NAMALWA (cell line): ENCODE measurements at regions not wholly inside any gene's neighbourhood (a gene's known extent, or its start where the extent isn't known, plus 50 kb on each side); places are given as distances from the start of the nearest gene placed in this dataset.

Experiments used
- DNase-seq: peaks from one replicate; pipeline ENCODE4 v3.0.0-alpha.2; 2015; ENCODE audit warnings: low spot score

- no peak for DNase-seq
Measured at GRCh38 chr2:136404176-136404575, 286.2 kb upstream of the CXCR4 start.

- DNase-seq: no peak
Measured at GRCh38 chr2:136402281-136402680, 284.3 kb upstream of the CXCR4 start.

DNA sequence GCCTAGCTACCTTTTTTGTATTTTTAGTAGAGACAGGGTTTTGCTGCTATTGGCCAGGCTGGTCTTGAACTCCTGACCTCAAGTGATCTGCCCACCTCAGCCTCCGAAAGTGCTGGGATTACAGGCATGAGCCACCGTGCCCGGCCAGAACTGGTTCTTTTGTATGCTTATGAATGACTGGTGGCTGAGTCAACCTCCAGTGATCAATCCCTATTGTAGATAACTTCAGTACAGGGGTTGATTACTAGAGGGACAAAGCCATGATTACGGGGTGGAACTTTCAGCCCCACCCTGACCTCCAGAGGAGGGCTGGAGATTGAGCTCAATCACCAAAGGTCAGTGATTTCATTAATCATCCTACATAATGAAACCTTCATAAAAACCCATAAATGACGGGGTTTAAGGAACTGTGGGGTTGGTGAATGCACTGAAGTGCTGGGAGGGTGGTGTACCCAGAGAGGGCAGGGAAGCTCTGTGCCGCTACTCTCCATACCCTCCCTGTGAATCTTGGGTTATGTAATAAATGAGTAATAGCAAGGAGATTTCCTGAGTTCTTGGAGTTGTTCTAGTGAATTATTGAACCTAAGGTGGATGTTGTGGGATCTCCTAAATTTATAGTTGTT, 281.8 kb upstream of the CXCR4 start:
- no peak for DNase-seq

GRCh38 chr2:136395582-136395981, 277.6 kb upstream of the CXCR4 start:
- no peak for DNase-seq

- DNase-seq: no peak
Measured at GRCh38 chr2:136394136-136395060, 276.4 kb upstream of the CXCR4 start.

GRCh38 chr2:136393514-136393913, 275.6 kb upstream of the CXCR4 start:
- no peak for DNase-seq

- DNase-seq: no peak
Measured at GRCh38 chr2:136392897-136393505, 275.1 kb upstream of the CXCR4 start.

- DNase-seq: peak; percentile 52
Measured at GRCh38 chr2:136389809-136390208, 271.9 kb upstream of the CXCR4 start.

DNA sequence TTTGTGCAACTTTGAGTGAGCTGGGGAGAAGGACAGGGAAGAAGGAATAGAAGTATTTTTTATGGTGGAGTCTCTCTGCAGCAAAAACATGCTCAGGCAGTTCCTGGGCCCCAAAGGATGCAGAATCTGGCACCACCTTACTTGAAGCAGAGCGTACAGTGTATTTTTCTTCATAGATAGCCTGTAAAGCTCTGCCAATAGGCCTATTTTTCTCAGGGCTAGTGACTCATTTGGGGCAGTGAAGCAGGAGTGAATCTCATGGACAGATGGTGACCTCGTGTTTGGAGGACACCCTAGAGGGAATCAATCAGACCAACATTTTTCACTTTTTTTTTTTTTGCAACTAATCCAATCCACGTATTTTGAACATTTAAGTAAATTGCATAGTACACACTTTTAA, 268.1 kb upstream of the CXCR4 start:
- no peak for DNase-seq

GRCh38 chr2:136384531-136385303, 266.8 kb upstream of the CXCR4 start:
- peak; percentile 88 for DNase-seq

- peak; percentile 67 for DNase-seq
Measured at GRCh38 chr2:136383167-136383566, 265.2 kb upstream of the CXCR4 start.

DNA sequence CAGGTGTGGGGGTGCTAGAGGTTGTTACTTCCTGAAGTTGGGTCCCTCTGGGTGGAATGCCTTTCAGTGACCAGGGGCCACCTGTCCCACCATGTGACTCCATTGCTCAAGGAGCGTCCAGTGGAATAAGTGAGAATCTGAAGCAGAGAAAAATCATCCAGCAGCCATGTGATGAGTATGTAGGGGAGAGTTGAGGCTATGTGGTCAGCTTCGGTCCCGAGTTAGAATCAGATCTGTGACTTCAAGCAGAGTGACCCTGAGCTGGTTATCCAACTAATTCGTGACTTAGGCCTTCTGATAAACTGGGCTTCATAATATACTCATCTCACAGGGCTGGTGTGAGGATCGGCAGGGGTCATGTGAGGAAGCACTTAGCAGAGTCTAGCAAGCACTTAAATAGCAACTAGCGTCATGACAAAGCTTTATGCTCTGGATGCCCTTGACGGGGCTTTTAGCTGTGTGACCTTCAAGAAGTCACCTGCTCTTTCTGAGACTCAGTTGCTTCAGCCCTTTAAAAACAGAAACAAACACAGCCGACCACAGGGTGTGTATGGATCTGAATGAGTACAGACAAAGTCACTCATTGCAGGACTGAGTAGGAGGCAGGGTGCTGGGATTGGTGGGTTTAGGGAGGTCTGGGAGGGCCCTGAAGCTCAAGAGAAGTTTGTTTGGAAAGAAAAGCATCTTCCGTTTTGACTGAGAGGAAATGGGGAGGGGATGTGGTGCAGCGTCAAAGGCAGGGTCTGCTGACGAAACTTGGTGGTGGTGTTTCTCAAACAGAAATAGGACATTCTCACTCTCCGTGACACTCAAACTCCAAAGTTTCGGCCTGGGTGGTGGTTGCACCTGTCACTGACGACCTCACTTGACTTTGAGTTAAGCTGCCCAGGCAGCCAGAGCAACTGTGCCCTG, 264.0 kb upstream of the CXCR4 start:
- peak; percentile 88 for DNase-seq

DNA sequence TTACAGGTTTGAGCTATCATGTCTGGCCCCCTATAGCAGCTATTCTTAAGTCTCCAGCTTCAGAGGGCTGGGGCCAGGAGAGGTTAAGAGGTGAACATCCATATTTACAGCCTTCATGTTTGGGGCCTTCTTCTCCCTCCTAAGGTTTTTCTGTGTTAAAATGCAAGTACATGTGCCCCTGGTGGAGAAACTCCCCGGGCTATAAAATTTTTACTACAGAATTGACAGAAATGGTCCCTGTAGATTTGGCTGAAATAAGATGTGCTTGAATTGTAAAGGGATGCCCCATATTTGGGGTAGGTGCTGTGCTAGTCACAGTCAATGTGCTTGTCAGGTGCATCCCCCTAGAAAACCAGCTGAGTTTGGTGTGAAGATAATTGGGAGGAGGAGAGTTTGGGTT, 263.3 kb upstream of the CXCR4 start:
- peak; percentile 59 for DNase-seq

- peak; percentile 91 for DNase-seq
Measured at GRCh38 chr2:136378712-136379595, 261.0 kb upstream of the CXCR4 start.

GRCh38 chr2:136377423-136378382, 259.8 kb upstream of the CXCR4 start:
- peak; percentile 36 for DNase-seq

- peak; percentile 25 for DNase-seq
Measured at GRCh38 chr2:136376798-136377211, 258.9 kb upstream of the CXCR4 start.

DNA sequence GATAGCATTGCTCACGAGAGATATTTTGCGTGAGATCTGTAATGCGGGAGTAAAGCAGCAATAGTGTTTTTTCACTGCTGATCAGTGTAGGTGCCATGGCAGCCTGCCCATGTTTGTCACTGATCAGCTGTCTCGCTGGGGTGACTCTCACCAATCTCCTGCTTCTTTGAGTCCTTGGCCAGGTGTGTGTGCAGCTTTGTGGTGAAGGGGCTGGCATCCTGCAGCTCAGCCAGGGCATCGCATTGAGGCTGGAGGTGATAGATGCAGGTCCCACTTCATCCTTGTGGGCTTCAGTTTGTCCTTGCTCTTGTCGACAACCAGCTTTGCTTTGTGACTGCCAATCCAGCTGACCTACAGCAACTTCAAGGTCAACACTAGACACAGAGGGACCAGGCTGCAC, 258.3 kb upstream of the CXCR4 start:
- no peak for DNase-seq

DNA sequence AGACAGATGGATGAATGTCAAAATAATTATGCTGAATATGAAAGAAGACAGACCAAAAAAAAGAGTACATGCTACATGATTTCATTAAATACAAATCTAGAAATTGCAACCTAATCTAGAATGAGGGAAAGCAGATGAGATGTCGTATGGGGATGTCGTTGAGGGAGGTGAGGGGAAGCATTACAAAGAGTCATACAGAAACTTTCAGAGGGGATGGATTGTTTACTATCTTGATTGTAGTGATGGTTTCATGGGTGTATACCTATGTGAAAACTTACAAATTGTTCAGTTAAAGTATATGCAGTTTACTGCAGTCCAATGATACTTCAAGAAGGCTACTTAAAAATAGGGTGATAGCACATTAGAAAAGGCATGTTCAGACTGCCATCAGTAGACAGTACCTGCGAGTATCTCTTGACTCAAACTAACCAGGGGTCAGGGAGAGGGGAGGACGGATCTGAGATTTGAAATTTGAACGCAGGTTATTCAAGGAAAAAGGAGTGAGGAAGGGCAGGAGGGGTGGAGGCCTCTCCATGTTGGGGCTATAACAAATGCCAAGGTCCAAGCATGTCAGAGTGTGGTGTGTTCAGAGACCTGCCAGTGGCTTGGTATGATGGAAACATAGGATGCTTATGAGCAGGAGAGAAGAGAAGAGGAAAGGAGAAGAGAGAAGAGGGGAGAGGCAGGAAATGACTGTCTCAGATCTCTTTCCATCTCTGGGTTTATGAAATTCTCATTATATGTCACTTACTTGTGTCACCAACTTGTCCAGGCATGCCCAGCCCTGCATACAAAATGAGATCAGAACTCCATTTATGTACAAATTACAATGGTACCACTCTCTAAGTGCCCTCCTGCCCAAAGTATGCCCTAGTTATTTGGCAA, 257.3 kb upstream of the CXCR4 start:
- no peak for DNase-seq
